Keratinocyte (primary cell): ENCODE measurements at regions not wholly inside any gene's neighbourhood (a gene's known extent, or its start where the extent isn't known, plus 50 kb on each side); places are given as distances from the start of the nearest gene placed in this dataset.

Experiments used
- DNase-seq: peaks from one replicate; pipeline ENCODE4 v3.0.0-alpha.2; 2011; ENCODE audit warnings: low read depth, missing footprints, low spot score
- FAIRE-seq: peaks from 2 replicates; lab custom pipeline; 2011; peaks lifted over from hg19 to GRCh38; lab: Jason Lieb, UNC
- H2AFZ ChIP-seq: 2 replicates; pipeline ENCODE4 v1.6.0; 2012; ENCODE audit warnings: low read length, control low read depth, inconsistent platforms; ENCODE audit not compliant: control insufficient read depth
- H3K27ac ChIP-seq: 2 replicates; pipeline ENCODE4 v1.5.1; 2011; ENCODE audit warnings: low read length; ENCODE audit not compliant: control insufficient read depth, insufficient read depth
- H3K27me3 ChIP-seq: 3 replicates; pipeline ENCODE4 v1.6.0; 2011; ENCODE audit warnings: low read length; ENCODE audit not compliant: control insufficient read depth, insufficient read depth; ENCODE audit errors: extremely low read depth
- H3K36me3 ChIP-seq, 2 experiments: 2 replicates in 1 of 2; 3 replicates in 1 of 2; pipeline ENCODE4 v1.5.1; 2011; ENCODE audit warnings: low read length in 2 of 2, mild to moderate bottlenecking in 1 of 2; ENCODE audit not compliant: control insufficient read depth in 2 of 2, insufficient read depth in 2 of 2; ENCODE audit errors: extremely low read depth in 1 of 2
- H3K4me1 ChIP-seq: 3 replicates; pipeline ENCODE4 v1.5.1; 2011; ENCODE audit warnings: low read length; ENCODE audit not compliant: control insufficient read depth, insufficient read depth; ENCODE audit errors: extremely low read depth
- H3K4me2 ChIP-seq: 3 replicates; pipeline ENCODE4 v1.6.0; 2011; ENCODE audit warnings: low read depth, low read length; ENCODE audit not compliant: control insufficient read depth, insufficient read depth; ENCODE audit errors: extremely low read depth
- H3K4me3 ChIP-seq, 3 experiments: fragments of 200-600 bp in 1 of 3; sonication (generic) in 1 of 3; 2 replicates in 2 of 3; 3 replicates in 1 of 3; pipeline ENCODE4 v1.5.1; 2011 to 2016; ENCODE audit warnings: low read length in 3 of 3, mild to moderate bottlenecking in 3 of 3, control low read depth in 2 of 3, inconsistent platforms in 1 of 3, low read depth in 1 of 3, mixed read lengths in 1 of 3, mixed run types in 1 of 3, moderate library complexity in 1 of 3; ENCODE audit not compliant: control insufficient read depth in 2 of 3, insufficient read depth in 2 of 3; ENCODE audit errors: extremely low read depth in 1 of 3
- H3K79me2 ChIP-seq: 2 replicates; pipeline ENCODE4 v1.6.0; 2012; ENCODE audit warnings: low read length; ENCODE audit not compliant: control insufficient read depth, insufficient read depth
- H3K9ac ChIP-seq: 3 replicates; pipeline ENCODE4 v1.6.0; 2011; ENCODE audit warnings: low read length; ENCODE audit not compliant: control insufficient read depth, insufficient read depth; ENCODE audit errors: extremely low read depth
- H3K9me1 ChIP-seq: 3 replicates; pipeline ENCODE4 v1.6.0; 2011; ENCODE audit warnings: low read length; ENCODE audit not compliant: control insufficient read depth, insufficient read depth; ENCODE audit errors: extremely low read depth
- H3K9me3 ChIP-seq: 2 replicates; pipeline ENCODE4 v1.5.1; 2012; ENCODE audit warnings: low read depth, low read length; ENCODE audit not compliant: control insufficient read depth
- H4K20me1 ChIP-seq: 3 replicates; pipeline ENCODE4 v1.6.0; 2011; ENCODE audit warnings: low read length; ENCODE audit not compliant: control insufficient read depth, insufficient read depth; ENCODE audit errors: extremely low read depth
- EZH2 ChIP-seq: IDR thresholded peaks from one replicate; pipeline ENCODE4 v1.6.1; 2012; ENCODE audit warnings: inconsistent platforms, mild to moderate bottlenecking, low read length, moderate library complexity
- dilution Hi-C: fragments of 300-500 bp; cut with MboI; formaldehyde crosslinking; loops from one replicate; pipeline ENCODE4 v1.7.0; 2020; ENCODE audit warnings: low sequenced_read_pairs; ENCODE audit not compliant: extremely low pct_ligation_motif_present
- TF ChIP-seq, protein P1 (sequence below), 3 experiments: IDR thresholded peaks in 1 of 3; conservative IDR thresholded peaks in 1 of 3; optimal IDR thresholded peaks in 1 of 3; 2 replicates in 2 of 3; 3 replicates in 1 of 3; pipeline versions ENCODE3 to v1.5.1; 2011; ENCODE audit warnings: low read length in 3 of 3, mild to moderate bottlenecking in 3 of 3, moderate library complexity in 2 of 3, control low read depth in 1 of 3, inconsistent platforms in 1 of 3; ENCODE audit not compliant: insufficient read depth in 2 of 3; ENCODE audit errors: extremely low read depth in 1 of 3

DNA sequence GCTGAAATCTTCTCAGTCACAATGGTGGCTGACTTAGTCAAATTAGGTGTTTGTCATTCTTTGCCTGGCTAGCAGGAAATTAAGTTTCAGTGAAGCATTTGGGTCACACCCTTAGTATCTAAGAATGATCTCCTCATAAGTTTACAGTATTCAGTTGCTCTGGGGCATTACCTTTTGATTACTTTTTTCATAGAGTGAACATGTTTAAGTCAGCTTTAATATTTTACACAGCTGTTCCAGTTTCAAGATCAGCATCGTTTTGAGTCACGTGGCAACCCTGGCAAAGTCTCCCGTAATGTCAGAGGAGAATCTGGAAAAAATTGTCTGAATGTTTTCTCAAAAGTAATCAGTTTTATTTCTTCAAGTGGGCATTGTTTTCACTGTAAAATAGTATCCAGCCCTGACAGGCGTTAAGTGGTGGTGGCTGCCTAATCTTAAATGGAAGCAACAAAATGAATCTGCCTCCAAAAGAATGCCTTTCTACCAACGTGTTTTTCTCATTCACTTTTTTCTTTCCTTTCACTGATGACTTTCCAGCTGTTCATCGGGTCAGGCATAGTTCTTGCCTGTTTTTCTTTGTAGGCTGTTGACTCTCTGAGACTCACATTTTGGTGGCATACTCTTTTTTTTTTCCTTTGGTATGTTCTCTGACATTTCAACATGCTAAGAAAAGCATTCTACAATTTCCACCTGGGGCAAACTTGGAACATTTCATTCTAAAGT, 319.6 kb upstream of the TCF4 start:
- peak overlapping the region; percentile 75 for H2AFZ ChIP-seq
- DNase-seq (no peak), FAIRE-seq (peak; percentile 49)
- H4K20me1 ChIP-seq: no peaks in the 10 kb centered on the region
- no peak overlapping the region for H3K27ac ChIP-seq
- H3K9me1 ChIP-seq: no peaks in the 10 kb centered on the region
- no peak overlapping the region for H3K4me3 ChIP-seq
- H3K27me3 ChIP-seq: no peaks in the 10 kb centered on the region
- dilution Hi-C loops: no loop called here
- no peaks in the 10 kb centered on the region for H3K79me2 ChIP-seq
- H3K9ac ChIP-seq: no peak overlapping the region
- peaks cover 13% of the 10 kb centered on the region for H3K4me1 ChIP-seq
- no peaks in the 10 kb centered on the region for H3K9me3 ChIP-seq
- peak overlapping the region; percentile 34 for H3K4me2 ChIP-seq
- H3K36me3 ChIP-seq: no peaks in the 10 kb centered on the region
- TF ChIP-seq, protein P1, sequence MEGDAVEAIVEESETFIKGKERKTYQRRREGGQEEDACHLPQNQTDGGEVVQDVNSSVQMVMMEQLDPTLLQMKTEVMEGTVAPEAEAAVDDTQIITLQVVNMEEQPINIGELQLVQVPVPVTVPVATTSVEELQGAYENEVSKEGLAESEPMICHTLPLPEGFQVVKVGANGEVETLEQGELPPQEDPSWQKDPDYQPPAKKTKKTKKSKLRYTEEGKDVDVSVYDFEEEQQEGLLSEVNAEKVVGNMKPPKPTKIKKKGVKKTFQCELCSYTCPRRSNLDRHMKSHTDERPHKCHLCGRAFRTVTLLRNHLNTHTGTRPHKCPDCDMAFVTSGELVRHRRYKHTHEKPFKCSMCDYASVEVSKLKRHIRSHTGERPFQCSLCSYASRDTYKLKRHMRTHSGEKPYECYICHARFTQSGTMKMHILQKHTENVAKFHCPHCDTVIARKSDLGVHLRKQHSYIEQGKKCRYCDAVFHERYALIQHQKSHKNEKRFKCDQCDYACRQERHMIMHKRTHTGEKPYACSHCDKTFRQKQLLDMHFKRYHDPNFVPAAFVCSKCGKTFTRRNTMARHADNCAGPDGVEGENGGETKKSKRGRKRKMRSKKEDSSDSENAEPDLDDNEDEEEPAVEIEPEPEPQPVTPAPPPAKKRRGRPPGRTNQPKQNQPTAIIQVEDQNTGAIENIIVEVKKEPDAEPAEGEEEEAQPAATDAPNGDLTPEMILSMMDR (optimal IDR thresholded peaks at IDR 0.05 in 1 of 3, IDR thresholded peaks at IDR 0.05 in 1 of 3, conservative IDR thresholded peaks at IDR 0.05 in 1 of 3; ENCODE audit: extremely low read depth in 1 of 3, insufficient read depth in 2 of 3, low read length in 3 of 3): no peak

DNA sequence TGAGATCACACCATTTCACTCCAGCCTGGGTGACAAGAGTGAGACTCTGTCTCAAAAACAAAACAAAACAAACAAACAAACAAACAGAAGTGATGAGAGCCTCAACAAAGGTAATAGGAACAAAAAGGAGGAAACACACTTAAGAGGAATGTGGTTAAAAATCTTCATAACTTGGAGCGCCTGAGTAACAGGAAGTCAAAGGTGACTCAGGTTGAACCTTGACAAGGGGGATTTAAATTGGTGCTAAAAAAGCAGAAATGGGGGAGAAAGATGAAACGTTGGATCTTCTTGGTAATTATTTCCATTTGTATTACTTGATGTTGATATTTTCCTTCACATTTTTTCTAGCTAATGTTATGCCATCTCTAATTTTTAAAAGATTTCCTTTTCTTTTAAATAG, 318.5 kb upstream of the TCF4 start:
- H2AFZ ChIP-seq: peak overlapping the region; percentile 8
- H3K27ac ChIP-seq: no peak overlapping the region
- dilution Hi-C loops: no loop called here
- DNase-seq (no peak), FAIRE-seq (peak; percentile 26)
- no peak overlapping the region for H3K4me2 ChIP-seq
- no peak overlapping the region for H3K4me3 ChIP-seq
- H3K9me1 ChIP-seq: no peaks in the 10 kb centered on the region
- H3K36me3 ChIP-seq: no peaks in the 10 kb centered on the region
- no peak overlapping the region for H3K9ac ChIP-seq
- no peaks in the 10 kb centered on the region for H3K27me3 ChIP-seq
- no peaks in the 10 kb centered on the region for H3K9me3 ChIP-seq
- H3K4me1 ChIP-seq: peaks cover 13% of the 10 kb centered on the region
- TF ChIP-seq EZH2: no peak
- TF ChIP-seq, protein P1 (optimal IDR thresholded peaks at IDR 0.05 in 1 of 3, IDR thresholded peaks at IDR 0.05 in 1 of 3, conservative IDR thresholded peaks at IDR 0.05 in 1 of 3; ENCODE audit: extremely low read depth in 1 of 3, insufficient read depth in 2 of 3, low read length in 3 of 3): no peak
- no peaks in the 10 kb centered on the region for H4K20me1 ChIP-seq
- H3K79me2 ChIP-seq: no peaks in the 10 kb centered on the region
